Karpas-422 (cell line): ENCODE measurements at regions not wholly inside any gene's neighbourhood (a gene's known extent, or its start where the extent isn't known, plus 50 kb on each side); places are given as distances from the start of the nearest gene placed in this dataset.

Experiments used
- DNase-seq: peaks from one replicate; pipeline ENCODE4 v3.0.0-alpha.2; 2015
- H2AFZ ChIP-seq: fragments of 200-600 bp; sonication (generic); 2 replicates; pipeline ENCODE4 v1.6.1; 2014; ENCODE audit warnings: antibody characterized with exemption, low read length, mixed read lengths
- H3K27ac ChIP-seq: fragments of 200-600 bp; sonication (generic); 2 replicates; pipeline ENCODE4 v1.5.1; 2014; ENCODE audit warnings: mild to moderate bottlenecking, low read length, moderate library complexity
- H3K27me3 ChIP-seq: fragments of 200-600 bp; sonication (generic); 2 replicates; pipeline ENCODE4 v1.6.1; 2014; ENCODE audit warnings: low read length, mixed read lengths
- H3K36me3 ChIP-seq: fragments of 200-600 bp; sonication (generic); 2 replicates; pipeline ENCODE4 v1.6.1; 2014; ENCODE audit warnings: low read length, mixed read lengths; ENCODE audit not compliant: insufficient read depth
- H3K4me1 ChIP-seq: fragments of 200-600 bp; sonication (generic); 2 replicates; pipeline ENCODE4 v1.6.1; 2014; ENCODE audit warnings: mild to moderate bottlenecking, low read length, mixed read lengths
- H3K4me2 ChIP-seq: fragments of 200-600 bp; sonication (generic); 2 replicates; pipeline ENCODE4 v1.6.1; 2014; ENCODE audit warnings: low read length, low read depth, mild to moderate bottlenecking; ENCODE audit not compliant: poor library complexity, severe bottlenecking
- H3K4me3 ChIP-seq: fragments of 200-600 bp; sonication (generic); 2 replicates; pipeline ENCODE4 v1.5.1; 2014; ENCODE audit warnings: mild to moderate bottlenecking, antibody characterized with exemption, low read length, mixed read lengths
- H3K79me2 ChIP-seq: fragments of 200-600 bp; sonication (generic); 2 replicates; pipeline ENCODE4 v1.6.1; 2014; ENCODE audit warnings: mild to moderate bottlenecking, low read length, mixed read lengths
- H3K9ac ChIP-seq: fragments of 200-600 bp; sonication (generic); 2 replicates; pipeline ENCODE4 v1.6.0; 2014; ENCODE audit warnings: low read length
- H3K9me2 ChIP-seq: fragments of 200-600 bp; sonication (generic), shearing (Covaris generic); replicated peaks from 2 replicates; pipeline ENCODE4 v1.6.0; 2014; ENCODE audit warnings: mild to moderate bottlenecking, low read length, moderate library complexity; ENCODE audit not compliant: insufficient read depth
- H3K9me3 ChIP-seq: fragments of 300-700, 200-600 bp; sonication (generic); 2 replicates; pipeline ENCODE4 v1.6.1; 2014; ENCODE audit warnings: low read length, mixed read lengths
- H4K20me1 ChIP-seq: fragments of 200-600 bp; sonication (generic); 2 replicates; pipeline ENCODE4 v1.6.1; 2014; ENCODE audit warnings: mild to moderate bottlenecking, antibody characterized with exemption, low read length, low read depth; ENCODE audit not compliant: insufficient read depth

DNA sequence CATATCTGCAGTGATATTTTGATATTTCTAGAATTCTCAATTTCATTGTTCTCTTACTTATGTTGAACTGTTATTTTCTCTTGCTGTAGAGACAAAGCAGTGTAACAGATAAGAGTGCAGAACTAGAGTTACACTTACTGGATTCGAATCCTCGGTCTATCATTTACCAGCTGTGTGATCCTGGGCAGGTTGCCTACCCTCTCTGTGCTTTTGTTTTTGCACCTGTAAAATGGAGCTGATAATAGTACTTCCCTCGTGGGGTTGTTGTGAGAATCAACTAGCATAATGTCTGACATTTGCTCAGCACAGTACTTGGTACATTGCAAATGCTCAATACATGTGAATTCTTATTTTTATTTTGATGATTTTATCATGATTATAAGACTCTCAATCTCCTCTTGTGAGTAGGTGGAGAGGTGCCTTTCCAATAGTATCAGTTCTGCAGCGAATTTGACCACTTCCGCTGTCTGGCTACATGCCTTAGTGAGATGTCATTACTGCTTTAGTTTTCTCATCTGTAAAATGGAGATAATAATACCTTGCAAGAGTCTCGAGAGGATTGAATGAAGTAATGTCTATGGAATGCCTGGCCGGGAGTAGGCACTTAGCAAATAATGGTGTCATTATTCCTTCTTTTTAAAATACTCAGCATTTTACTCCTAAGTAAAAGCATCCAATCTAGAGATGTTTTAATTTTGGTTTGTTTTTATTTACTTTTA lies 312.2 kb upstream of the MAF start:
- Histone ChIP-seq H3K27me3 (no peaks in the 10 kb centered on the region), H3K4me2 (no peak overlapping the region), H3K27ac (no peak overlapping the region), H3K9ac (no peak overlapping the region), H2AFZ (no peak overlapping the region), H3K36me3 (no peaks in the 10 kb centered on the region), H4K20me1 (no peaks in the 10 kb centered on the region), H3K4me3 (no peak overlapping the region), H3K79me2 (no peaks in the 10 kb centered on the region), H3K4me1 (no peaks in the 10 kb centered on the region), H3K9me3 (no peaks in the 10 kb centered on the region), H3K9me2 (no peaks in the 10 kb centered on the region)
- no peak for DNase-seq

DNA sequence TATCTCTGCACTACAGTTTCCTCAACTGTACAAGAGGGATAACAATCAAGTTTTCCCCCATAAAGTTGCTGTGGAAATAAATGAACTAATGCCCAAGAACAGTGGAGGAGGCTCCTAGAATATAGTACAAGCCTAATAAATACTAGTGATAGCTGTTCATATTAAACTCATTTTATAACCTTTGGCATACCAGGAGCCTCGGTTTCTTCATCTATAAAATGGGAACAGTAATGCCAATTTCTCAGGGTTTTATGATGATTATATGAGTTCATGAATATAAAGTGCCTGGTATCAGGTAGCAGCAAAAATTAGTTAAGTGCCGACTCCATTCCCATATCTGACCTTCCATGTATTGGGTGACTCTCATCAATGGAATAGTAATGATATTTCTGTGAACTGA lies 311.1 kb upstream of the MAF start:
- no peaks in the 10 kb centered on the region for H3K4me1 ChIP-seq
- H3K9me2 ChIP-seq: no peaks in the 10 kb centered on the region
- no peaks in the 10 kb centered on the region for H3K27me3 ChIP-seq
- H2AFZ ChIP-seq: no peak overlapping the region
- no peaks in the 10 kb centered on the region for H3K36me3 ChIP-seq
- H3K9ac ChIP-seq: no peak overlapping the region
- H3K4me3 ChIP-seq: no peak overlapping the region
- no peak for DNase-seq
- no peak overlapping the region for H3K27ac ChIP-seq
- H3K9me3 ChIP-seq: no peaks in the 10 kb centered on the region
- no peaks in the 10 kb centered on the region for H3K79me2 ChIP-seq
- H4K20me1 ChIP-seq: no peaks in the 10 kb centered on the region
- no peak overlapping the region for H3K4me2 ChIP-seq

DNA sequence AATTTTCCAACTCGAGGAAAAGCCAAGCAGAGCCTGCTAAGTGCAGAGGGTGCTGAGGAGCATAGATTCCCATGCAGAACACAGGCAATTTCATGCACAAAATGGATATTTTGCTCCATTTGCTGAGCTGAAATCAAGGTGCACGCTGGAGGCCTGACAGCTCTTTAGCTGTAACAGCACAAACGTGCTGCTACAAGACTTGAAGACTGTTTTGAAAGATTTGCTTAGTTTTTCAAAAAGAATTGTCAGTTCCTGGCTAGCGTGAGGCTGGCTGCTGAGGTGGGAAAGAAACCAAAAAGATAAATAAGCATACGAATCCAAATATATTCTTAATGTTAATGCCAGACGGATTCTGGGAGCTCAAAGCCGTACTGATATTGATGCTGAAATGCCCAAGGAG lies 309.0 kb upstream of the MAF start:
- no peaks in the 10 kb centered on the region for H4K20me1 ChIP-seq
- no peak overlapping the region for H3K9ac ChIP-seq
- H3K36me3 ChIP-seq: no peaks in the 10 kb centered on the region
- no peak overlapping the region for H3K27ac ChIP-seq
- no peak for DNase-seq
- H2AFZ ChIP-seq: no peak overlapping the region
- no peaks in the 10 kb centered on the region for H3K79me2 ChIP-seq
- no peak overlapping the region for H3K4me2 ChIP-seq
- H3K9me2 ChIP-seq: no peaks in the 10 kb centered on the region
- H3K4me1 ChIP-seq: no peaks in the 10 kb centered on the region
- H3K27me3 ChIP-seq: no peaks in the 10 kb centered on the region
- no peak overlapping the region for H3K4me3 ChIP-seq
- H3K9me3 ChIP-seq: no peaks in the 10 kb centered on the region

DNA sequence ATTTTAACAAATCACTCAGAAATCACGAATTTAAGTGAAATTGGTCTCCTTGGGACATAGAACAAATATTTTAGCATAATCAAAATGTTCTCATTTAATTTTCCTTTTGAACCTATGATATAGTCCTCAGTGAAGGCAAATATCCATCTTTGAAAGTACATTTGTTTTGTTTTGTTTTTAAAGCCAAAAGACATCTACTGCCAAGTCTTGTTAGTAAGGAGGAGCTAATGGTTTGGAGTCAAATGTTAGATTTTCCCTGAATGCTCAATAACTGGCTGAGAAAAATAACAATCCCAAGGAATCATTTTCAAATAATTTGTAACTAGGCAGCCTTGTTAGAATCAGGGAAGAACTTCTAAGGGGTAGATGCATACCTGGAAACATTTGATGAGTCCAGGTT lies 302.9 kb upstream of the MAF start:
- Histone ChIP-seq H2AFZ (no peak overlapping the region), H3K36me3 (no peaks in the 10 kb centered on the region), H3K9me3 (no peaks in the 10 kb centered on the region), H3K79me2 (no peaks in the 10 kb centered on the region), H3K4me2 (no peak overlapping the region), H3K9ac (no peak overlapping the region), H3K4me3 (no peak overlapping the region), H3K9me2 (no peaks in the 10 kb centered on the region), H3K27ac (no peak overlapping the region), H4K20me1 (no peaks in the 10 kb centered on the region), H3K27me3 (no peaks in the 10 kb centered on the region), H3K4me1 (no peaks in the 10 kb centered on the region)
- no peak for DNase-seq

GRCh38 chr16:79902351-79902750 lies 301.8 kb upstream of the MAF start:
- Histone ChIP-seq H3K27ac (no peak overlapping the region), H3K4me2 (no peak overlapping the region), H3K9ac (no peak overlapping the region), H3K36me3 (no peaks in the 10 kb centered on the region), H3K4me3 (no peak overlapping the region), H3K27me3 (no peaks in the 10 kb centered on the region), H3K9me3 (no peaks in the 10 kb centered on the region), H2AFZ (no peak overlapping the region), H3K4me1 (no peaks in the 10 kb centered on the region), H3K9me2 (no peaks in the 10 kb centered on the region), H4K20me1 (no peaks in the 10 kb centered on the region), H3K79me2 (no peaks in the 10 kb centered on the region)
- no peak for DNase-seq

DNA sequence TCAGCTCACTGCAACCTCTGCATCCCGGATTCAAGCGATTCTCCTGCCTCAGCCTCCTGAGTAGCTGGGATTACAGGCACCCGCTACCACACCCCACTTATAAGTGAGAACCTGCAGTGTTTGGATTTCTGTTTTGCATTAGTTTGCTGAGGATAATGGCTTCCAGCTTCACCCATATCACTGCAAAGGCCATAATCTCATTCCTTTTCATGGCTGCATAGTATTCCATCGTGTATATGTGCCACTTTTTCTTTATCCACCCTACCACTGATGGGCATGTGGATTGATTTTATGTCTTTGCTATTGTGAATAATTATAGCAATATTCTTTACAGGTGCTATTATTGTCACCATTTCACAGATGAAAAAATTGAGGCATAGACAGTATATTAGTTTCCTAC lies 301.0 kb upstream of the MAF start:
- H3K4me3 ChIP-seq: no peak overlapping the region
- H3K27me3 ChIP-seq: no peaks in the 10 kb centered on the region
- H3K9me2 ChIP-seq: no peaks in the 10 kb centered on the region
- DNase-seq: no peak
- H3K9me3 ChIP-seq: no peaks in the 10 kb centered on the region
- H3K36me3 ChIP-seq: no peaks in the 10 kb centered on the region
- no peak overlapping the region for H3K9ac ChIP-seq
- no peaks in the 10 kb centered on the region for H3K79me2 ChIP-seq
- no peaks in the 10 kb centered on the region for H3K4me1 ChIP-seq
- H4K20me1 ChIP-seq: no peaks in the 10 kb centered on the region
- H2AFZ ChIP-seq: no peak overlapping the region
- no peak overlapping the region for H3K4me2 ChIP-seq
- no peak overlapping the region for H3K27ac ChIP-seq

DNA sequence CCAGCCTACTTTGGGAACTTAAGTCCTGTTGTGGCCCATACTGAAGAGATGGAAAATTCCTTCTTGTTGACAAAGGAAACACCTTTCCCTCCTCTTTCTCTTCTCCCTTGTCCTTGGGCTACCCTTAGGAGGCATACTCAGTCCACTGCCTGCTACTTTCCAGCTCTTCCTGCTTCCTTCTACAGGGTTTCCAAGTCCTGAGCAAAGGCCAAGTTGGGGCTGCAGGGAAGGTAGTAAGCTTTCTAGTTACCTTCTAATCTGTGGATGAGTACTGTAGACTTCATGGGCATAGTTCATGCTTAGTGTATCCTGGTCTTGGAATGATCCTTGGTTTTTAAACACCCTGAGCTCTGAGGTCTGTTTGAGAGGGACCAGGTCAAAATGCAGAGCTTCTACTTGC lies 299.2 kb upstream of the MAF start:
- no peaks in the 10 kb centered on the region for H3K4me1 ChIP-seq
- no peak overlapping the region for H2AFZ ChIP-seq
- no peak for DNase-seq
- H3K79me2 ChIP-seq: no peaks in the 10 kb centered on the region
- H3K9ac ChIP-seq: no peak overlapping the region
- H3K9me3 ChIP-seq: no peaks in the 10 kb centered on the region
- H4K20me1 ChIP-seq: no peaks in the 10 kb centered on the region
- no peaks in the 10 kb centered on the region for H3K27me3 ChIP-seq
- H3K4me2 ChIP-seq: no peak overlapping the region
- H3K27ac ChIP-seq: no peak overlapping the region
- H3K4me3 ChIP-seq: no peak overlapping the region
- H3K36me3 ChIP-seq: no peaks in the 10 kb centered on the region
- H3K9me2 ChIP-seq: no peaks in the 10 kb centered on the region

DNA sequence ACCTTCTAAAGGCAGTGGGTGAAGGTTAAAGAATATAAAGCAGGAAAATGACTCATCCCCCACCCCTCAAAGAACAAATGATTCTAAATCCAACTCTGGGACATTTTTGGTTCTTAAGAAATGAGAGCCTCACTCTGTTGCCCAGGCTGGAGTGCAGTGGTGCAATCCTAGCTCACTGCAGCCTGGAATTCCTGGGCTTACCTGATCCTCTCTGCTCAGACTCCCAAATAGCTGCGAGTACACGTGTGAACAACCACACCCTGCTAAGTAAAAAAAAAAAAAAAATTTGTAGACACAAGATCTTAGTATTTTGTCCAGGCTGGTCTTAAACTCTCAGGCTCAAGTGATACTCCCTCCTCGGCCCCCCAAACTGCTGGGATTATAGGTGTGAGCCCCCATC lies 298.8 kb upstream of the MAF start:
- DNase-seq: no peak
- no peaks in the 10 kb centered on the region for H3K4me1 ChIP-seq

GRCh38 chr16:79898703-79899102 lies 298.2 kb upstream of the MAF start:
- no peak overlapping the region for H3K9ac ChIP-seq
- H4K20me1 ChIP-seq: no peaks in the 10 kb centered on the region

More for the DNA sequence above, 298.8 kb upstream of the MAF start:
- Histone ChIP-seq H3K36me3 (no peaks in the 10 kb centered on the region), H3K9ac (no peak overlapping the region), H2AFZ (no peak overlapping the region), H3K27me3 (no peaks in the 10 kb centered on the region), H3K4me3 (no peak overlapping the region), H3K79me2 (no peaks in the 10 kb centered on the region), H3K9me2 (no peaks in the 10 kb centered on the region), H4K20me1 (no peaks in the 10 kb centered on the region), H3K9me3 (no peaks in the 10 kb centered on the region), H3K27ac (no peak overlapping the region), H3K4me2 (no peak overlapping the region)

More at GRCh38 chr16:79898703-79899102, 298.2 kb upstream of the MAF start:
- Histone ChIP-seq H3K27ac (no peak overlapping the region), H3K36me3 (no peaks in the 10 kb centered on the region), H3K9me3 (no peaks in the 10 kb centered on the region), H3K4me3 (no peak overlapping the region), H3K27me3 (no peaks in the 10 kb centered on the region), H3K9me2 (no peaks in the 10 kb centered on the region), H3K79me2 (no peaks in the 10 kb centered on the region), H3K4me2 (no peak overlapping the region), H3K4me1 (no peaks in the 10 kb centered on the region), H2AFZ (no peak overlapping the region)
- no peak for DNase-seq
